Stimulated activated CD4-positive, alpha-beta T cell treated with anti-CD3 and anti-CD28 coated beads, Interleukin-1b, Interleukin-23, amount 100 ng/mL, for 24 hours (primary cell): ENCODE measurements at regions not wholly inside any gene's neighbourhood (a gene's known extent, or its start where the extent isn't known, plus 50 kb on each side); places are given as distances from the start of the nearest gene placed in this dataset.
"Not testable (repeated sequence)": the region's sequence is repeated elsewhere in the genome, so short reads cannot be mapped to it uniquely, and the experiment has no call there.

Source experiments
- DNase-seq, 4 experiments: peaks; one replicate each; pipeline ENCODE4 v3.0.0-alpha.2; 2020; ENCODE audit warnings: low read depth in 4 of 4, low spot score in 1 of 4

DNA sequence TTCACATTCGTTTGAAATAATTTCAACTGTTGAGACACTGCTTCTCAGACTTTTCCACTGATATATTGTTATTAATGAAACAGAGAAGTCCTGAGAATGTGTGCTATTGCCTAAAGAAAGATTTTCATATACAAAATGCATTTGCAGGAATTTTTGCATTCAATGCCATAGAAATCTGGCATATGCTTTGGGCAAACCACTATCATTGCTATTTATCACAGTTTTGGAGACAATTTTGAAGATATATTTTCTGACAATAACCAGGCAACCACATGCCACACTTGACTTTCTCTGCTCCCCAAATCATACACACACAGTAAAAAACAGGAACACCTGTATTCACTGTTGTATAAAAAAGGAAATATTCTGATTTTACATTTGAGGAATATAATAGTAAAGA is 1303.7 kb upstream of the IGFBP7 start:
- DNase-seq = no peak

DNA sequence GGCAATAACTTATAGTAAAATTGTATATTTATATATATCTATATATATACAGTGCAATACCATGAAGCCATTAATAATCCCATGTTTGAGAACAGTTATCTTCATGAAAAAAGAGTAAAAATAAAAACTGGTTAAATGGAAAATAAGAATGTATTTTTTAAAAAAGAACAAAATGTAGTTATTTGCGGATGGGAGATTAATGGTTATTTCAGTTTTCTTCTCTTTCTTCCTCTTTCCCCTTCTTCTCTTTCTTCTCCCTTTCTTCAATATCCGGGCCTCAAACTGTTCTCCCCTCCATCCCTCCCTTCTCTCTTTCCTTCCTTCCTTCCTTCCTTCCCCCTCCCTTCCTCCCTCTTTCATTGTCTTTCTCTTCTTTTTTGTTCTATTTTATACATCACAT is 1301.7 kb upstream of the IGFBP7 start:
- DNase-seq = no peak

DNA sequence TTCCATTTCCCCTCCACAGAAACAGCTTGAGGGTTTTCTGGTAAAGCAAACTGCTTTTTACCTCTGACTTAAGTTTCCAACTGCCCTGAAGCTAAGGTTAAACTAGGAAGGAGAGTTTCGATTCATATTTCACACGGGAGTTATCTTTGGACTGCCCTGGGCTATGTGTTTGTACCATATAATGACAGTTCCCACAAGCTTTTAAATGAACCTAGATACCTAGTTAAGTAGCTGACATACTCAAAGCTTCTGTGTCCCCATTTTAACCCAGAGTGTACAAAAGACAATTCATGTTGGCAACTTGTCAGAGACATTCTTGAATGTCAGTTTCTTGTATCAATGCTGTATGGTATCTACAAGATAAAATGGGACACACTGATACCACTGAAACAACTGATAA is 1296.6 kb upstream of the IGFBP7 start:
- no peak for DNase-seq

DNA sequence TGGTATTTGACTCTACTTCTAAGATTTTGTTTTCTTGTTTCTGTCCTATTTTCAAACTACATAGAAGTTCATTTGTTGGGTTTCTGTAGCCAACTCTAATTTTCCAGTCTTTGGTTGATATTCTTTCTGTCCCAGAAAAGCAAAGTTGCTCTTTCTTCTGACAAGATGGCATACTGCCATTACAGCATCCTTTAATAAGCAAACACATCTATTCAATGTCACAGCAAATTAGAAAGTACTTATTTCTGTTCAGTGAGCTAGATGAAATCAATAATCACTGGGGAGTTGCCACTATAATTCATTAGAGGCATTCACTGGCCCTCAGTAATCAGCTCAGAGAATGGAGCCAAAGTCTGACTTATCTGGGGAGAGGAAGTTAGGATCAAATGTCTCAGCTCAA is 1258.0 kb upstream of the IGFBP7 start:
- no peak for DNase-seq

DNA sequence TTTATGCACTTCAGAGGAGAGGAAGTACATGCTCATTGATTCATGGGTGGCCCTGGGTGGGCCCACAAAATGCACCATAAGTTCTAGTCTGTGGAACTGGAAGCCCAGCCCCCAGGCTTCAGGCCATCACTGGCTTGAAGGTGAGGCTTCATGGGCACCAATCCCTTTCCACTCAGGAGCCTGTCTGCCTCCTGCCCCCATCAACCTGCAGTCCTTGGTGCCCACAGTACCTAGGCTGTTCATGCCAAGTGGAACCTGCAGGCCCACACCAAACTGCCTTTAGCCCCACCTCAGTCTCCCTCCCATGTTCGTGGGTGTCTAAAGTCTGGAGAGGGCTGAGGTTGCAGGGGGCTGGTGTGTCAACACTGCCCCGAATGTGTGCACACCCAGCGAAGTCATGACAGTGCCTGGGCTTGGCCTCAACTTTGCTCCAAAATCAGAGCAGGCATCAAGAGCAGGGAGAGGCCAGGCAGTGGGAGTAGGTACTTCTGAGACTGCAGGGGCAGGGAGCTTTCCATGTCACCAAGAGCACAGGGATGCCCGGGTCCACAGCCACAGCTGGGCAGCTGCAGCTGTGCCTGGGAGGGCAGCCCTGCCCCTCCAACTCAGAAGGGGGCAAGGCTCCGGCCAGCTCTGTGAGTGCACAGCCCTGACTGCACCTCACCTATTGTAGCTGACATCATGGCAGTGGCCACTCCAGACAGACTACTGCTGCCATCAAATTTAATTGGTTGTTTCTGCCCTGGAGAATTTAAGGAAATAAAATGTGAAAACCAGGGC is 1250.4 kb upstream of the IGFBP7 start:
- DNase-seq = no peak

DNA sequence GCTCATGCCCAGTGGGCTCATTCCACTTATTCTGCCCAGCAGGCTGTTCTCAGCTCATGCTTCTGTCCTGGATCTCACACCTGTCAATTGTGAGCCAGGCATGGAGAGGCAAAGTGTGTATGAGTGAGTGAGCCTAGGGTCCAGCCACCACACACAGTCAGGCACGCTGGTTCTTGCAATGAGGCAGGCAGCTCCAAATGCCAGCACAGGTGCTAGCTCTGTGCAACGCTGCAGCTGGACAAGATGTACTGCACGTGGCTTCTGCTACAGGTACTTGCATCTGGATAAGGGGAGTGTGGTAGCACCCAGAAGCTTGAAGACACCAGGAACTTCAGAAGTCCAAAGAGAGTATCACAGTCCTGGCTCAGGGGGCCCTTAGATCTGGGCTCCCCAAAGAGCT is 1249.4 kb upstream of the IGFBP7 start:
- DNase-seq = no peak

DNA sequence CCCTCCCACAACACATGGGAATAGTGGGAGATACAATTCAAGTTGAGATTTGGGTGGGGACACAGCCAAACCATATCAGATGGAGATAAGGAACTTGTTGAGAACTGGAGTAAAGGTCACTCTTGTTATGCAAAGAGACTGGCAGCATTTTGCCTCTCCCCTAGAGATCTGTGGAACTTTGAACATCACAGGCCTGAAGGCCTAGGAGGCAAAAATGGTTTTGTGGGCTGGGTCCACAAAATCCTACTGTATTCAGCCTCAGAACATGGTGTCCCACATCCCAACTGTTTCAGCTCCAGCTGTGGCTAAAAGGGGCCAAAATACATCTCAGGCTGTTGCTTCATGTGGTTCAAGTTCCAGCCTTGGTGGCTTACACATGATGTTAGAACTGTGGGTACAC is 1247.8 kb upstream of the IGFBP7 start:
- no peak for DNase-seq

DNA sequence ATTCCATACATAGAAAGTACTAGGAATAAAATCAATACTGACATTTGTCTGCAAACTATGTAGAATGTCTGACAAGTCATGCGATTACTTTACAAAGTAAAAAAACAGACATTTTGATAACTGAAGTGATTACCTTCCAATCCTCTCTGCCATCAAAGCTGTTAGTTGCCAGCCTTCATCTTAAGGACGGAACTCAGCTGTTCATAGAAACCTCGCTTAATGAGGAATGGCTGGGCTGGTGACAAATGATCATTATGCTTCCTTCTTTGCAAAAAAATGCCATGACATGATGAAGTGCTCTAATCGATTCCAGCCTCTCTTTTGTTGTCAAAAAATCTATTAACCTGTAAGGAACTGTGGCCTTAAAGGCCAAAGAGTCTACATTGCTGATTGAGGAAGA is 1214.9 kb upstream of the IGFBP7 start:
- no peak for DNase-seq

DNA sequence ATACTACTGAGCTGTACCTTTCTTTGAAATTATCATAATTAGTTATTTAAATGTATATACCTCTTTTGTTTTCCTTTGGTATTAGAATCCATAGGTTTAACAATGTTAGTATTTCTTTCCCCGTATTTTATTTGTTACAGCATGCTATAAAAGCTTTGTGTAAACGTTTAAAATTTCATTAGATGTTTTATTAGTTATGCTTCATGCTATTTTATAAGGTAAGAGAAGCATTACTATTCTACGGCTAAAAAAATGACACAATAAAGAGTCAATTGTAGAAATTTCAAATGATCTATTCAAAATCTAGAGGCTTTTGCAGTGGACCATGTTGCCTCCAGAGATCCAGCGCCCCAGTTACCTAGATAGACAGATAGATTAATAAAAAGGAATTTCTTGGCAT is 1203.3 kb upstream of the IGFBP7 start:
- DNase-seq = no peak

DNA sequence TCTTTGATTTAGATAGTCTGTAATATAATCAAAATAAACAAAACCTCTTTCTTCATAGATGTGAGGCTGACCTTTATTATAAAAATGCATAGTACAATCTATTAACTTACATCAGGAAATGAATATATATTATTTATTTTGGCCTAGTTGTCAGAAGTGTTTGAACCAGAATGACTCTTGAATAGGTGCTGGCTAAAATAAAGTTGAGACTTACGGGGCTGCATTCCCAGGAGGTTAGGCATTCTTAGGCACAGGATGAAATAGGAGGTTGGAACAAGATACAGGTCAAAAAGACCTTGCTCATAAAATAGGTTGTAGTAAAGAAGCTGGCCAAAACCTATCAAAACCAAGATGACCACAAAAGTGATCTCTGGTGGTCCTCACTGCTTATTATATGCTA is 1193.3 kb upstream of the IGFBP7 start:
- DNase-seq = no peak

DNA sequence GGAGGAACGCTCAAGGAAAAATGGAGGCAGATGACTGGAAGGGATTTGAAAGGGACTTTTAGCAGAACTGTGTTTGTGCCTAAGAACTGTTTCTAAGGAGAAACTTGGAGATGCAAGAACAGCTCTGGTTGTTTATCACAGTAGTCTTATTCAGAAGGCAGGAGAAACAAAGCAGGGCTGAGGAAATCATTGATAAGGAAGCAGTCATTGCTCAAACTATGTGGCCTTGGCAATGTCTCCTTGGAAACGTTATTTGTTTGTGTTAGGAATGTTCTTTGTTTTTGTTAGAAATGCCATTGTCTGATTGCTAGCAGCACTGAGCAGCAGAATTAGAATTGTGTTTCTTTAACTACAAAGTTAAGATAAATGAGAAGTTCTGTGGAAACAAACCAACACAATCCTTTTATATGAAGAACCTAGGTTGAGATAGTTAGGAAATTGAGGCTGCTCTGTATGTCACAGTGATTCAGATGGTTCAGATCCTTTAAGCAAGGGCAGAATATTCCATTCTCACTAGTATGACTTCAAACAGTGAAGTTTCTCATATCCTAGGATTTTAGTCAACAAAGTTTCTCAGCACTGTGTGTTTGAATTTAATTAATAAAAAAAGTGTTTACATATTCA is 1191.3 kb upstream of the IGFBP7 start:
- DNase-seq = no peak

DNA sequence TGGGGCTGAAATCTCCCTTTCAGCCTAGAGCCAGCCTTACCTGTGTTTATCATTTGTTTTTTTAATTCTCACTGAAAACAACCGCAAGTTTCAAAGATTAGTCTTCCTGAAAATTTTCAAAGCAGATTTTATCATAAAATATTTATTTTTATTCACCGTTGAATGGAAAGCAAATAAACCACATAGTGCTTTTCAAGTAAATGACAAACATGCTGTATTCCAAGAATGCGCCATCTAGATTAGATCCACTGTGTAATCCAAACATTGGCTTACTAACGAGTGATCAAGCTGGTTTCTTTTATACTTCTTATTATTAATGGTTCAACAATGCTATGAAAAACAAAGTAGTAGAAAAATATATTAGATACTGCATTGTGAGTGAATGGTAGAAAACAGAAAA is 1176.2 kb upstream of the IGFBP7 start:
- DNase-seq = no peak

DNA sequence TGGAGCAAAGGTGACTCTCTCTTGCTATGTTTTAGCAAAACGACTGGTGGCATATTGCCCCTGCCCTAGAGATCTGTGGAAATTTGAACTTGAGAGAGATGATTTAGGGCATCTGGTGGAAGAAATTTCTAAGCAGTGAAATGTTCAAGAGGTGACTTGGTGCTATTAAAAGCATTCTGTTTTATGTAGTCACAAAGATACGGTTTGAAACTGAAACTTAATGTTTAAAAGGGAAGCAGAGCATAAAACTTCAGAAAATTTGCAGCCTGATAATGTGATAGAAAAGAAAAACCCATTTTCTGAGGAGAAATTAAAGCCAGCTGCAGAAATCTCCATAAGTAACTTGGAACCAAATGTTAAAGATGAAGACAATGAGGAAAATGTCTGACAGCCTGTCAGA is 1170.7 kb upstream of the IGFBP7 start:
- DNase-seq = not testable (repeated sequence)

DNA sequence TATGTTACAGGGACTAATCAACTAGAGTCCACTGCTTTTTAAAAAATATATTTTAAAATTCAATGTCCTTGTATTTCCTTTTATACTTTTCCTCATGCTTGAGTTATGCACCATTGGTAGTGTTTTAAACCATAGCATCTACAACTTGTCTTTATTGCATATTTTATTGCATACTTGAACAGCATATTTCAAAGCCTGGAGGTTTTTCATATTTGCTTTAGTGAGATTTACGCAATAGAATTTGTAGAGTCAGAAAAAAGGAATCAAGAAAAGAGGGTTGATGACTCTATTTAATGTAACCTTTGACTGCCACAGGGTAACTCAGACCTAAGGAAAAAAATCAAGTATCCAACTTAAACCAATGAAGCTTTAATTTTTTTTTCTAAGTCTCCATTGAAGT is 1165.7 kb upstream of the IGFBP7 start:
- no peak for DNase-seq

DNA sequence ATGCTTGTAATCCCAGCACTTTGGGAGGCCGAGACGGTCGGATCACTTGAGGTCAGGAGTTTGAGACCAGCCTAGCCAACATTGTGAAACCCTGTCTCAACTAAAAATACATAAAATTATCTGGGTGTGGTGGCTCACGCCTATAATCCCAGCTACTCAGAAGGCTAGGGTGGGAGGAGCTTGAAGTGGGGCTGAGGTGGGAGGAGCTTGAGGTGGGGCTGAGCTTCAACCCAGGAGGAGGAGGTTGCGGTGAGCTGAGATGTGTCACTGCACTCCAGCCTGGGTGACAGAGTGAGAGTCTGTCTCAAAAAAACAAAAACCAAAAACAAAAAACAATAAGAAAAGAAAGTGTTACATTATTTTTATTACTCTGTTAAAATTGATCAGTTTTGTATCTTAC is 1164.4 kb upstream of the IGFBP7 start:
- no peak for DNase-seq

DNA sequence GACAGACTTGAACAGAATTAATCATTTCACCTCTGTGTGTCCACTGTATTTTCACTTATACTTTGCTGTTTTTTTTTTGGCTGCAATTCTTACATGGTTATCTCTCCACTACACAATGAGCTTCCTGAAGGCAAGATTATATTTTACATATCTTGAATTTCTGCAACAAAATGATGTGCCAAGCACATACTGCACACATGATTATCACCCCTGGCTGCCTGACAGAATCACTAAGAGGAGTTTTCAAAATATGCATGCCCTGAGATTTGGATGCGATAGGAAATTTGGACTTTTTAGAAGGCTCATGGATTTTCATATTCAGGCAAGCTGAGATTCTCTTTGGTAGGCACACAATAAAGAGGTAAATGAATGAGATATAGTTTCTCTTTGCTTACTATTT is 1162.1 kb upstream of the IGFBP7 start:
- no peak for DNase-seq

DNA sequence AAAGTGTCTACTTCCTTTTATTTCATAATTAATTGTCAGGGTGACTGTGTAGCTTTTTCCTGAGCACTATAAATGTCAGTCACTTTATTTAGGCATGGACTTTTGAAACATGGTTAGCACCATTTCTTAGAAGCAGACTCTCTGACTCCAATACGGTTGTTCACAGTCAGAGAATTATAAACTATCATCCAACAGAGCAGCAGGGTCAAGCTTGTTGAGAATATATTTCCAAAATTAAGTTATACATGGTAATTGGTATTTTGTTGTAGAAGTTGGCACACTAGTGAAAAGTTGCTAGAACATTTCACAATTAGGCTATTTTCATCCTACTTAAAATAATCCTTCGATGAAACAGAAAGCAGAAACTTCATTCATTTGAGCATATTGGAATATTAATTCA is 1155.5 kb upstream of the IGFBP7 start:
- DNase-seq = no peak

DNA sequence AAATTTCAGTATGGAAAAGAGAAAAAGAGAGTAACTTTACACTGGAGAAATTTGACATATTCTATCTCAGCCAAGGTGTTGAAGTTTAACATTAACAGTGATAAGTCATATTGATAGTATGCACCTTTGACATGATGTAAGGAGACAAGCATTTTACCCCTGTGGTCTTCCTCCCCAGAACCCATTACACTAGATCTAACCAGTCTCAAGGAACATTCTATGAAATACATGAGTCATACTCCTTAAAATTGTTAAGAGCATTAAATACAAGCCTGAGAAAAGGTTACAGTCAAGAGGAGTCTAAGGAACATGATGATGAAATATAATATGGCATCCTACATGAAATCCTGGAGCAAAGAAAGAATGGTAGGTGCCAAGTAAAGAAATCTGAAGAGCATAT is 1151.3 kb upstream of the IGFBP7 start:
- no peak for DNase-seq

DNA sequence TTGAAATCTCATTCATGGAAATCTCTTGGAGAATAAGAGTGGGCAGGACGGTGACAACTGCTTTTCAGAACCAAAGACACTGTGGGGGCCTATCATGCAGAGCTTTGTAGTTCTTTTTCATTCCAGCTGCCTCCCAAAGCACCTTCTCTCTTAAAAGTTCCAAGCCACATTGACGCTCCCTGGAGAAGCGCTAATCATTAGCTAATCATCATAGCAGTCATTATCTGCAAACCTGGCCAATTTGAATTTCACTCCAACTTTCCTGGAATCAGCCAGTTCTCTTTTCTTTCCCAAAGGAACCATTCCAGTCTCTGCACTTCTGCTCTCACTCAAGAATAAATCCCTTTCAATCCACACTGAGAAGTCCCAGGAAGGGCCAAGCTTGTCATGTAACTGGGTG is 1144.1 kb upstream of the IGFBP7 start:
- no peak for DNase-seq

DNA sequence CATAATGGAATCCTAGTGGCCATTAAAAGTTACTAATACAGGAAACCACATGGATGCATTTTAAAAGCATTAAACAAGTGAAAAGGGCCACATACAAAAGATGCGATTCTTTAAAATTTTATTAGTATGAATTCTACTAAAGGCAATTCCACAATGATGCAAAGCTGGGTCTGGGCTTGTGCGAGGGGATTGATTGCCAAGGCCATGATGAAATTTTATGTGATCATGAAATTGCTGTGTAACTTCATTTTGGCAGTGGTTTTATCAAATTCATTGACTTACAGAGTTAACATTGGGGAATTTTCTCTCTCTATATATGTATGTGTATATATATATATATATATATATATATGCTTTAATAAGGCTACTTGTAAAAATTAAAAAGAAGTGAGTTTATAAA is 1142.5 kb upstream of the IGFBP7 start:
- DNase-seq = no peak

DNA sequence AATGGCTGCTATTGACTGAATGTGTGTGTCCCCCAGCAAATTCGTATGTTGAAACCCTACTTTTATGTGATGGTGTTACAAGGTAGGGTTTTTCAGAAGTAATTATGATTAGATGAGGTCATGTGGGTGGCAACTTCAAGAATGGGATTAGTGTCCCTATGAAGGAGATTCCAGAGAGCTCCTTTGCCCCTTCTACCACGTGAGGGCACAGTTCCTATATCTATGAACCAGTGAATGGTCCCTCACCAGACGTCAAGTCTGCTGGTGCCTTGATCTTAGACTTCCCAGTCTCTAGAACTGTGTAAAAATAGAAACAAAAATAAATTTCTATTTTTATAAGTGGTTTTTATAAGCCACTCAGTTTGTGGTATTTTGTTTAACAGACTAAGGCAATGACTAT is 1137.6 kb upstream of the IGFBP7 start:
- DNase-seq = no peak

DNA sequence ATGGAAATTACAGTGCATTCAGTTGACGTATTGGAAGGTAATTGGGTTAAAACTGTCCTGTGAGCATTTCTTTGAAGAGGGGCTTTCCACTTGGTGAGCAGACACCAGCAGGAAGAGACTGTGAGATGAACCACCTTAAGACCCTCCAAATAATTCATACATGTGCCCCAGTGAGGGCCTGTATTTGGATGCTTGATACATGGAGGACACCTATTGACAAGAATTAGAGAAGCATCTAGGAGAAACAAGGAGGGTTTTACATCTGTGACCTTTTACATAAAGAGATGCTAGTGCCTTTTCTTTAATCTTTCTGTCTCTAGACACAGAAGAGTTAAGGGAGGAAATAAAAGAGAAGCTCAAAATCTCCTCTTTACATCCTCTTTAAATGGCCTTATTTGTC is 1115.3 kb upstream of the IGFBP7 start:
- DNase-seq = no peak

DNA sequence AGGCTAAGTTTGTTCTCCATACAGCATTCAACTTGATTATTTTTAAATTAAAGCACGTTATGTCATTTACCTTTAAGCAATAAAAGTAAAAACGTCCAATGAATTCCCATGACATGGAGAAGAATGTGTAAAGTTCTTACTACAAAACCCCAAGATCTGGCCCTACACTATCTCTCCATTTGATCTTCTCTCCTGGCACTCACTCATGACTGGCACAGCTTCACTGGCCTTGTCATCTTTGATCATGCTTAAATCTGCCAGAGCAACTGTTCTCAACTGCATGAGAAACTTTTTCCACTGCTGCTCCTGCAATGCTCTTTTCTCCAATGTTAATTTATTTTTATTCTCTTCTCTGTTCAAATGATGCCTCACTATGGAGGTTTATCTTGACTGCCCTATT is 1109.0 kb upstream of the IGFBP7 start:
- no peak for DNase-seq
